ENCODE measurements at regions not wholly inside any gene's neighbourhood (a gene's known extent, or its start where the extent isn't known, plus 50 kb on each side); places are given as distances from the start of the nearest gene placed in this dataset.

DNA sequence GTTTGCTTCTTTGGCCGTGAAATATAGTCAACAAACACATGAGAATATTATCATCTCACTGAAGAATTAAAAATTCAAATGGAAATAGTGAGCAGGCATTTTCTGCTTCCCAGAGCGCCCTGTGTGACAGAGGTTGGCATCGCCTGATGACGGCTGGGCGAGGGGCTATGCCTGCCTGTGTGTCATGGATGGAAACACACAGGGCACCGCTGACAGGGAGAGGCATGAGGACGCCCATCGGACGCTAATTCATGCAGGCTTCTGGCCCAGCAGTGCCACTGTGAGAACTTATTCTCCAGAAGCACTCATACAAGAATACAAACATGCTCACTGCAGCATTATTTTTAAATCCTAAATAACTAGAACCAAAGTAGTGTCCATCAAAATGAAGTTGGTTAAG is 61.4 kb upstream of the OTOS start:
- TF ChIP-seq CTCF (IDR thresholded peaks at IDR 0.05; ENCODE audit: low read depth, low read length): no peak
- no peak for TF ChIP-seq POLR2A (IDR thresholded peaks at IDR 0.05; ENCODE audit: extremely low read depth, insufficient read length)
- TF ChIP-seq MAX (IDR thresholded peaks at IDR 0.05; ENCODE audit: low read depth, low read length): no peak

All from NB4 (cell line).